Gastrocnemius medialis (tissue), 4 donors: ENCODE measurements at regions not wholly inside any gene's neighbourhood (a gene's known extent, or its start where the extent isn't known, plus 50 kb on each side); places are given as distances from the start of the nearest gene placed in this dataset.

ENCODE experiments used
- ATAC-seq, 2 donors: fragments of 150-250 bp; one replicate each; pipeline ENCODE4 v1.9.1; 2016
- DNase-seq, 2 donors: peaks; one replicate each; pipeline ENCODE4 v3.0.0-alpha.2; 2019
- H3K27ac ChIP-seq, 4 donors: fragments of 200-600 bp; sonication (generic); 1 replicate in 1 of 4; 2 replicates in 3 of 4; pipeline ENCODE4 v1.5.1; 2016 to 2018; ENCODE audit warnings: mild to moderate bottlenecking in 2 of 4, moderate library complexity in 1 of 4
- H3K27me3 ChIP-seq, 3 donors: fragments of 200-600 bp; sonication (generic) in 2 of 3; 1 replicate in 1 of 3; 2 replicates in 2 of 3; pipeline versions ENCODE4 v1.5.1 to v1.6.0; 2016 to 2019; ENCODE audit warnings: mild to moderate bottlenecking in 1 of 3, moderate library complexity in 1 of 3
- H3K36me3 ChIP-seq, 2 donors: fragments of 200-600 bp; sonication (generic) in 1 of 2; one replicate each; pipeline ENCODE4 v1.5.1; 2017 to 2018
- H3K4me1 ChIP-seq, 2 donors: fragments of 200-600 bp; sonication (generic) in 1 of 2; one replicate each; pipeline ENCODE4 v1.5.1; 2016 to 2017; ENCODE audit warnings: mild to moderate bottlenecking in 2 of 2
- H3K4me3 ChIP-seq, 4 donors: fragments of 200-600 bp; sonication (generic) in 3 of 4; 1 replicate in 1 of 4; 2 replicates in 3 of 4; pipeline ENCODE4 v1.5.1; 2016 to 2019; ENCODE audit warnings: mild to moderate bottlenecking in 2 of 4
- H3K9me3 ChIP-seq, 3 donors: fragments of 200-600 bp; sonication (generic) in 2 of 3; 1 replicate in 1 of 3; 2 replicates in 2 of 3; pipeline ENCODE4 v1.5.1; 2016 to 2019
- CTCF ChIP-seq, 5 experiments: fragments of 450-650 bp in 3 of 5; fragments of 200-600 bp in 2 of 5; sonication (generic) in 2 of 5; IDR thresholded peaks in 4 of 5; conservative IDR thresholded peaks in 1 of 5; 1 replicate in 4 of 5; 2 replicates in 1 of 5; pipeline ENCODE4 v1.5.1; 2016 to 2019; ENCODE audit warnings: antibody characterized with exemption in 5 of 5, mild to moderate bottlenecking in 3 of 5, moderate library complexity in 3 of 5
- POLR2A ChIP-seq, 2 donors: fragments of 450-650 bp; IDR thresholded peaks; one replicate each; pipeline ENCODE4 v1.6.1; 2017; ENCODE audit warnings: antibody characterized with exemption in 2 of 2, mild to moderate bottlenecking in 2 of 2, moderate library complexity in 2 of 2
- in situ Hi-C, 4 donors: fragments of 200-750 bp; cut with MboI; loops; one replicate each; pipeline versions ENCODE4 v1.15.0 to v1.8.0; 2017; ENCODE audit warnings: low sequenced_read_pairs in 4 of 4
- intact Hi-C: fragments of 100-400 bp; cut with DNase I; formaldehyde crosslinking; loops from one replicate; pipeline ENCODE4 v1.15.1; 2023; ENCODE audit warnings: low total_unique reads

GRCh38 chr2:10520154-10520553 lies 72.0 kb upstream of the ODC1 start:
- no peak for DNase-seq
- no peaks in the 10 kb centered on the region for H3K27me3 ChIP-seq
- intact Hi-C loops (no loop called here), in situ Hi-C loops (no loop called here)
- H3K4me1 ChIP-seq, result no peaks in the 10 kb centered on the region
- peaks cover 0 to 13% (median 3%) of the 10 kb centered on the region in 3 donors for H3K9me3 ChIP-seq
- H3K36me3 ChIP-seq, result no peaks in the 10 kb centered on the region
- no peak overlapping the region for H3K4me3 ChIP-seq
- H3K27ac ChIP-seq, result no peak overlapping the region
- TF ChIP-seq POLR2A (IDR thresholded peaks at IDR 0.05), result no peak
- TF ChIP-seq CTCF (IDR thresholded peaks at IDR 0.05 in 4 of 5, conservative IDR thresholded peaks at IDR 0.05 in 1 of 5), result no peak
- no peak for ATAC-seq

- H3K4me1 ChIP-seq, result no peaks in the 10 kb centered on the region
- no peak overlapping the region for H3K4me3 ChIP-seq
- ATAC-seq (no peak), DNase-seq (no peak)
- in situ Hi-C loops (no loop called here), intact Hi-C loops (no loop called here)
- H3K9me3 ChIP-seq, result peaks cover 0 to 13% (median 3%) of the 10 kb centered on the region in 3 donors
- no peaks in the 10 kb centered on the region for H3K27me3 ChIP-seq
- H3K27ac ChIP-seq, result no peak overlapping the region
- no peaks in the 10 kb centered on the region for H3K36me3 ChIP-seq
- TF ChIP-seq POLR2A (IDR thresholded peaks at IDR 0.05), result no peak
- TF ChIP-seq CTCF (IDR thresholded peaks at IDR 0.05 in 4 of 5, conservative IDR thresholded peaks at IDR 0.05 in 1 of 5), result no peak
Measured at GRCh38 chr2:10519394-10519740, 71.2 kb upstream of the ODC1 start.

GRCh38 chr2:10518470-10519393 lies 70.6 kb upstream of the ODC1 start:
- intact Hi-C loops (no loop called here), in situ Hi-C loops (no loop called here)
- no peak overlapping the region for H3K4me3 ChIP-seq
- no peaks in the 10 kb centered on the region for H3K27me3 ChIP-seq
- TF ChIP-seq CTCF (IDR thresholded peaks at IDR 0.05 in 4 of 5, conservative IDR thresholded peaks at IDR 0.05 in 1 of 5), result no peak
- no peak for TF ChIP-seq POLR2A (IDR thresholded peaks at IDR 0.05)
- no peak for ATAC-seq
- peaks cover 0 to 13% (median 3%) of the 10 kb centered on the region in 3 donors for H3K9me3 ChIP-seq
- H3K27ac ChIP-seq, result no peak overlapping the region
- no peaks in the 10 kb centered on the region for H3K36me3 ChIP-seq
- no peaks in the 10 kb centered on the region for H3K4me1 ChIP-seq
- DNase-seq, result no peak

GRCh38 chr2:10517351-10518043 lies 69.4 kb upstream of the ODC1 start:
- no peaks in the 10 kb centered on the region for H3K27me3 ChIP-seq
- H3K4me1 ChIP-seq, result no peaks in the 10 kb centered on the region
- ATAC-seq (no peak), DNase-seq (no peak)
- intact Hi-C loops, result no loop called here
- no peaks in the 10 kb centered on the region for H3K36me3 ChIP-seq
- in situ Hi-C loops, result no loop called here
- TF ChIP-seq POLR2A (IDR thresholded peaks at IDR 0.05) (no peak), CTCF (IDR thresholded peaks at IDR 0.05 in 4 of 5, conservative IDR thresholded peaks at IDR 0.05 in 1 of 5) (no peak)
- H3K9me3 ChIP-seq, result peaks cover 0 to 13% (median 3%) of the 10 kb centered on the region in 3 donors
- H3K27ac ChIP-seq, result no peak overlapping the region
- no peak overlapping the region for H3K4me3 ChIP-seq
